ENCODE measurements at regions not wholly inside any gene's neighbourhood (a gene's known extent, or its start where the extent isn't known, plus 50 kb on each side); places are given as distances from the start of the nearest gene placed in this dataset.

GRCh38 chr1:220983877-220984635 is 104.8 kb downstream of the HLX start:
- Histone ChIP-seq H3K27ac (ENCODE audit: low read depth in 1 of 2, low read length in 2 of 2) (no peak overlapping the region), H3K36me3 (replicated peaks in 1 of 2; ENCODE audit: control insufficient read depth in 1 of 2, insufficient read depth in 2 of 2, low read length in 2 of 2) (no peaks in the 10 kb centered on the region), H3K9ac (ENCODE audit: insufficient read depth, low read length, poor library complexity, severe bottlenecking) (no peak overlapping the region), H3K27me3 (ENCODE audit: control insufficient read depth in 2 of 2, insufficient read depth in 2 of 2, low read length in 2 of 2) (no peaks in the 10 kb centered on the region), H3K4me3 (replicated peaks in 1 of 3; ENCODE audit: low read depth in 2 of 3, low read length in 3 of 3) (no peak overlapping the region), H2AFZ (ENCODE audit: insufficient read depth, low read depth, low read length, poor library complexity, severe bottlenecking) (no peak overlapping the region), H3K79me2 (ENCODE audit: insufficient read depth, low read length) (no peaks in the 10 kb centered on the region), H3K4me1 (ENCODE audit: control insufficient read depth in 1 of 2, insufficient read depth in 2 of 2, low read length in 2 of 2) (peaks cover 0 to 9% of the 10 kb centered on the region in 2 donors), H3K9me3 (replicated peaks in 1 of 2; ENCODE audit: control insufficient read depth in 1 of 2, insufficient read depth in 1 of 2, low read length in 2 of 2) (peaks cover 0 to 7% of the 10 kb centered on the region in 2 donors), H3K4me2 (replicated peaks; ENCODE audit: extremely low read depth, low read length, poor library complexity, severe bottlenecking) (no peak overlapping the region), H4K20me1 (ENCODE audit: insufficient read depth, low read length) (no peaks in the 10 kb centered on the region)
- no peak overlapping the region for H3K4me3 Mint-ChIP-seq
- WGBS (ENCODE audit: insufficient coverage), result 99% methylated on average over 16 of the region's 19 CpGs
- no peak for DNase-seq
- intact Hi-C loops (cut with micrococcal nuclease), result no loop called here
- peaks cover 0 to 2% (median 1%) of the 10 kb centered on the region in 3 donors for H3K27me3 Mint-ChIP-seq (ENCODE audit: low read depth in 3 of 3)
- peaks cover 13% of the 10 kb centered on the region for H3K4me1 Mint-ChIP-seq
- TF ChIP-seq CTCF (IDR thresholded peaks at IDR 0.05), result no peak
- H3K36me3 Mint-ChIP-seq, result no peaks in the 10 kb centered on the region
- H3K27ac Mint-ChIP-seq, result no peak overlapping the region
- peaks cover 1 to 13% (median 4%) of the 10 kb centered on the region in 7 donors for H3K9me3 Mint-ChIP-seq

DNA sequence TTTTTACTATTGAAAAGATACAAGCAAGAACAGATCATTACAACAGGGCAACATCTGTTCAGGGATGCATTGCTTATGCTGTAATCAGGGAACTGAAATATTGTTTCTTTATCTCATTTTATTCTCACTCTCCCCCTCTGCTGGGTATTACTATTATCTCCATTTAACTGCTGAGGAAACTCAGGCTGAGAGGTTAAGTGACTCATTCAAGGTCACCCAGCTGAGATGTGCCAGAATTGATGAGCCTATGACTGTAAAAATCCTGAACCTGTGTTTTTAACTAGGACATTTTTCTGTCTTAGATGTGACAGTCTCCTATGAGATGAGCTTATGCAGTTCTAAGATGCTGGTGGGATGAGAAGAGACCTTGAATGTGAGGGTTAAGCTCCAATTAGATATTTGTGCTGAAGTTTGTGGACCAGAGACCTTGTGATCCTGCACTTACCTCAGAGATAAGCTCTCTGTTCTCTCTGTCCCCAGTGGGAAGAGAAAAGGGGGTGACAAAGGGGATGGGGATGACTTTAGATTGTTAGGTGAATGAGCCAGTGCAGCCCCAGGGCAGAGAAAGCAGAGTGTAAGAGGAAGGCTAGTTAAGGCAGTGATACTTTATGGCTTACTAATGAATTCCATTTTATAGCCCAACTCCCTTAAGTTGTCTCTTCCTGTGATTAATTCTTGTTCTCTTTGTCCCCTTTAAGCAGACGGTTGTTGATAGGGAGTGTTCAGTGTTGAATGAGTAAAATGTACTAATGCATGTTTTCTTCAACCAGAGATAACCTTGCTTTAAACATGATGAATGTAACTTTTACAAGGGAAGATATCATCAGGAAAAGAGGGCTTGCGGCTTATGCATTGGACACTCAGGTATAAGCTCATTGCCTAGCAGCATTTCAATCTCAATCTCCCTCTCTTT is 111.4 kb downstream of the HLX start:
- peaks cover 0 to 2% of the 10 kb centered on the region in 2 donors for H3K27me3 ChIP-seq (ENCODE audit: control insufficient read depth in 2 of 2, insufficient read depth in 2 of 2, low read length in 2 of 2)
- WGBS (ENCODE audit: insufficient coverage), result no CpG with 5 or more reads among the region's 2 CpGs
- Mint-ChIP-seq H3K27ac (no peak overlapping the region), H3K9me3 (peaks cover 5 to 22% (median 13%) of the 10 kb centered on the region in 7 donors), H3K4me3 (no peak overlapping the region), H3K36me3 (peaks cover 0 to 1% of the 10 kb centered on the region in 2 donors), H3K4me1 (peaks cover 4% of the 10 kb centered on the region), H3K27me3 (ENCODE audit: low read depth in 3 of 3) (peaks cover 9 to 13% (median 13%) of the 10 kb centered on the region in 3 donors)
- intact Hi-C loops (cut with micrococcal nuclease), result no loop called here
- H2AFZ ChIP-seq (ENCODE audit: insufficient read depth, low read depth, low read length, poor library complexity, severe bottlenecking), result no peak overlapping the region
- peak; percentile 5 for TF ChIP-seq CTCF (IDR thresholded peaks at IDR 0.05)
- peak in 2 of 3 donors; percentile 19 to 22 for DNase-seq
- peaks cover 0 to 13% of the 10 kb centered on the region in 2 donors for H3K9me3 ChIP-seq (replicated peaks in 1 of 2; ENCODE audit: control insufficient read depth in 1 of 2, insufficient read depth in 1 of 2, low read length in 2 of 2)
- H3K4me1 ChIP-seq (ENCODE audit: control insufficient read depth in 1 of 2, insufficient read depth in 2 of 2, low read length in 2 of 2), result no peaks in the 10 kb centered on the region
- H3K9ac ChIP-seq (ENCODE audit: insufficient read depth, low read length, poor library complexity, severe bottlenecking), result no peak overlapping the region
- H3K27ac ChIP-seq (ENCODE audit: low read depth in 1 of 2, low read length in 2 of 2), result no peak overlapping the region
- H3K36me3 ChIP-seq (replicated peaks in 1 of 2; ENCODE audit: control insufficient read depth in 1 of 2, insufficient read depth in 2 of 2, low read length in 2 of 2), result no peaks in the 10 kb centered on the region
- H3K79me2 ChIP-seq (ENCODE audit: insufficient read depth, low read length), result no peaks in the 10 kb centered on the region
- no peaks in the 10 kb centered on the region for H4K20me1 ChIP-seq (ENCODE audit: insufficient read depth, low read length)
- no peak overlapping the region for H3K4me2 ChIP-seq (replicated peaks; ENCODE audit: extremely low read depth, low read length, poor library complexity, severe bottlenecking)
- H3K4me3 ChIP-seq (replicated peaks in 1 of 3; ENCODE audit: low read depth in 2 of 3, low read length in 3 of 3), result no peak overlapping the region

All from CD14-positive monocyte (primary cell).